Thyroid gland (tissue), 4 donors: ENCODE measurements at regions not wholly inside any gene's neighbourhood (a gene's known extent, or its start where the extent isn't known, plus 50 kb on each side); places are given as distances from the start of the nearest gene placed in this dataset.

Experiments
- DNase-seq, 2 donors: peaks; one replicate each; pipeline ENCODE4 v3.0.0-alpha.2; 2019
- H3K27ac ChIP-seq, 3 donors: fragments of 200-600 bp; sonication (generic); 1 replicate in 2 of 3; 2 replicates in 1 of 3; pipeline ENCODE4 v1.5.1; 2016 to 2019; ENCODE audit warnings: mild to moderate bottlenecking in 1 of 3, moderate library complexity in 1 of 3
- H3K27me3 ChIP-seq: fragments of 200-600 bp; sonication (generic); one replicate; pipeline ENCODE4 v1.5.1; 2019
- H3K36me3 ChIP-seq, 2 donors: fragments of 200-600 bp; sonication (generic); one replicate each; pipeline ENCODE4 v1.5.1; 2016 to 2019
- H3K4me1 ChIP-seq, 2 donors: fragments of 200-600 bp; sonication (generic); one replicate each; pipeline ENCODE4 v1.5.1; 2017 to 2019
- H3K4me3 ChIP-seq, 3 donors: fragments of 200-600 bp; sonication (generic); replicated peaks in 1 of 3; 1 replicate in 2 of 3; 2 replicates in 1 of 3; pipeline ENCODE4 v1.5.1; 2016; ENCODE audit warnings: mild to moderate bottlenecking in 1 of 3
- H3K9me3 ChIP-seq: fragments of 200-600 bp; sonication (generic); one replicate; pipeline ENCODE4 v1.5.1; 2017
- CTCF ChIP-seq, 6 experiments: fragments of 200-600 bp in 3 of 6; fragments of 450-650 bp in 3 of 6; sonication (generic) in 3 of 6; IDR thresholded peaks; one replicate each; pipeline ENCODE4 v1.5.1; 2016 to 2019; ENCODE audit warnings: antibody characterized with exemption in 6 of 6, mild to moderate bottlenecking in 2 of 6, inconsistent platforms in 1 of 6, moderate library complexity in 1 of 6
- POLR2A ChIP-seq, 2 donors: fragments of 450-650 bp; IDR thresholded peaks; one replicate each; pipeline ENCODE4 v1.6.1; 2017; ENCODE audit warnings: antibody characterized with exemption in 2 of 2, mild to moderate bottlenecking in 2 of 2, moderate library complexity in 1 of 2
- WGBS, 2 donors: methylation state at CpG; one replicate each; pipeline ENCODE4 v1.1.5; 2017; 5-methylcytosine and 5-hydroxymethylcytosine counted together
- intact Hi-C: fragments of 100-400 bp; cut with DNase I; formaldehyde crosslinking; loops from one replicate; pipeline ENCODE4 v1.15.1; 2023

- H3K4me1 ChIP-seq = peaks cover 5 to 10% of the 10 kb centered on the region in 2 donors
- TF ChIP-seq POLR2A (IDR thresholded peaks at IDR 0.05) = no peak
- no peak for TF ChIP-seq CTCF (IDR thresholded peaks at IDR 0.05)
- 19 to 28% methylated on average over 3 to 6 of the region's 10 CpGs for WGBS, 2 donors
- H3K27ac ChIP-seq = peak overlapping the region in 2 of 3 donors; percentile 50 to 51
- H3K36me3 ChIP-seq = no peaks in the 10 kb centered on the region
- no peaks in the 10 kb centered on the region for H3K27me3 ChIP-seq
- intact Hi-C loops = no loop called here
- H3K9me3 ChIP-seq = no peaks in the 10 kb centered on the region
- DNase-seq = no peak
- H3K4me3 ChIP-seq = peak overlapping the region in 1 of 3 donors; percentile 44
Observed at GRCh38 chr1:65526049-65526556, 105.6 kb downstream of the LEPR start.

GRCh38 chr1:65527190-65527589 is 106.7 kb downstream of the LEPR start:
- TF ChIP-seq CTCF (IDR thresholded peaks at IDR 0.05) (no peak), POLR2A (IDR thresholded peaks at IDR 0.05) (no peak)
- WGBS, 2 donors = 27 to 55% methylated on average over 3 of the region's 3 CpGs

GRCh38 chr1:65527707-65528503 is 107.4 kb downstream of the LEPR start:
- no peaks in the 10 kb centered on the region for H3K9me3 ChIP-seq

More at GRCh38 chr1:65527190-65527589, 106.7 kb downstream of the LEPR start:
- no peak for DNase-seq
- Histone ChIP-seq H3K27ac (peak overlapping the region in 1 of 3 donors; percentile 26), H3K36me3 (no peaks in the 10 kb centered on the region), H3K4me1 (peaks cover 5 to 10% of the 10 kb centered on the region in 2 donors), H3K9me3 (no peaks in the 10 kb centered on the region), H3K4me3 (no peak overlapping the region), H3K27me3 (no peaks in the 10 kb centered on the region)
- intact Hi-C loops = no loop called here

GRCh38 chr1:65531972-65532570 is 111.6 kb downstream of the LEPR start:
- intact Hi-C loops = no loop called here
- H3K36me3 ChIP-seq = no peaks in the 10 kb centered on the region
- no peaks in the 10 kb centered on the region for H3K9me3 ChIP-seq
- no peak for TF ChIP-seq CTCF (IDR thresholded peaks at IDR 0.05)
- no peak for TF ChIP-seq POLR2A (IDR thresholded peaks at IDR 0.05)
- peaks cover 0 to under 1% of the 10 kb centered on the region in 2 donors for H3K4me1 ChIP-seq
- H3K4me3 ChIP-seq = no peak overlapping the region
- H3K27me3 ChIP-seq = no peaks in the 10 kb centered on the region
- no peak overlapping the region for H3K27ac ChIP-seq
- WGBS, 2 donors = 64 to 95% methylated on average over 4 of the region's 4 CpGs
- DNase-seq = no peak

More at GRCh38 chr1:65527707-65528503, 107.4 kb downstream of the LEPR start:
- intact Hi-C loops = no loop called here
- H3K27me3 ChIP-seq = no peaks in the 10 kb centered on the region
- H3K27ac ChIP-seq = peak overlapping the region in 1 of 3 donors; percentile 26
- peaks cover 5 to 10% of the 10 kb centered on the region in 2 donors for H3K4me1 ChIP-seq
- H3K4me3 ChIP-seq = no peak overlapping the region
- WGBS, 2 donors = 49 to 59% methylated on average over 5 of the region's 5 CpGs
- TF ChIP-seq POLR2A (IDR thresholded peaks at IDR 0.05) = no peak
- peak in 1 of 6 experiments; percentile 14 for TF ChIP-seq CTCF (IDR thresholded peaks at IDR 0.05)
- DNase-seq = no peak
- H3K36me3 ChIP-seq = no peaks in the 10 kb centered on the region

GRCh38 chr1:65535981-65536380 is 115.5 kb downstream of the LEPR start:
- no peak for TF ChIP-seq POLR2A (IDR thresholded peaks at IDR 0.05)
- TF ChIP-seq CTCF (IDR thresholded peaks at IDR 0.05) = no peak
- DNase-seq = no peak
- Histone ChIP-seq H3K27ac (no peak overlapping the region), H3K9me3 (no peaks in the 10 kb centered on the region), H3K4me3 (no peak overlapping the region), H3K36me3 (no peaks in the 10 kb centered on the region), H3K4me1 (peaks cover 0 to 3% of the 10 kb centered on the region in 2 donors), H3K27me3 (no peaks in the 10 kb centered on the region)
- 83% methylated on average over 2 of the region's 2 CpGs for WGBS, 2 donors
- intact Hi-C loops = no loop called here
